Natural killer cell (primary cell): ENCODE measurements at regions not wholly inside any gene's neighbourhood (a gene's known extent, or its start where the extent isn't known, plus 50 kb on each side); places are given as distances from the start of the nearest gene placed in this dataset.

Experiments used
- ATAC-seq, 3 donors: fragments of 150-1000 bp in 2 of 3; fragments of 200-7000 bp in 1 of 3; cut with Tn5 transposase; 1 replicate in 1 of 3; 2 replicates in 2 of 3; pipeline ENCODE4 v1.10.0; 2021; ENCODE audit warnings: mild to moderate bottlenecking in 2 of 3, moderate library complexity in 2 of 3
- DNase-seq, 2 donors: peaks; one replicate each; pipeline versions ENCODE4 v3.0.0 to v3.0.0-alpha.2; 2013 to 2021; ENCODE audit warnings: mixed read lengths in 1 of 2
- H3K27ac ChIP-seq: one replicate; pipeline ENCODE4 v1.5.1; 2013; ENCODE audit warnings: mild to moderate bottlenecking, low read length
- H3K27me3 ChIP-seq: one replicate; pipeline ENCODE4 v1.6.1; 2013; ENCODE audit warnings: low read length; ENCODE audit not compliant: control insufficient read depth, insufficient read depth
- H3K36me3 ChIP-seq: one replicate; pipeline ENCODE4 v1.6.1; 2013; ENCODE audit warnings: low read length; ENCODE audit not compliant: control insufficient read depth, insufficient read depth
- H3K4me1 ChIP-seq: one replicate; pipeline ENCODE4 v1.6.1; 2013; ENCODE audit warnings: low read length; ENCODE audit not compliant: control insufficient read depth, insufficient read depth
- H3K4me3 ChIP-seq: one replicate; pipeline ENCODE4 v1.5.1; 2013; ENCODE audit warnings: low read length
- H3K9me3 ChIP-seq: one replicate; pipeline ENCODE4 v1.6.1; 2013; ENCODE audit warnings: low read length; ENCODE audit not compliant: control insufficient read depth, insufficient read depth
- H3K27ac Mint-ChIP-seq, 2 donors: one replicate each; pipeline ENCODE4 v1.8.0; 2022; ENCODE audit warnings: mild to moderate bottlenecking in 2 of 2, mixed read lengths in 2 of 2, moderate library complexity in 1 of 2
- H3K27me3 Mint-ChIP-seq, 2 donors: one replicate each; pipeline ENCODE4 v1.8.0; 2022; ENCODE audit warnings: low read depth in 2 of 2, mixed read lengths in 2 of 2
- H3K36me3 Mint-ChIP-seq: one replicate; pipeline ENCODE4 v1.8.0; 2022; ENCODE audit warnings: mixed read lengths
- H3K4me1 Mint-ChIP-seq, 2 donors: one replicate each; pipeline ENCODE4 v1.8.0; 2022; ENCODE audit warnings: mixed read lengths in 2 of 2
- H3K4me3 Mint-ChIP-seq: one replicate; pipeline ENCODE4 v1.8.0; 2022; ENCODE audit warnings: mild to moderate bottlenecking, moderate library complexity, mixed read lengths
- H3K9me3 Mint-ChIP-seq, 2 donors: one replicate each; pipeline ENCODE4 v1.8.0; 2022; ENCODE audit warnings: mixed read lengths in 2 of 2
- WGBS: methylation state at CpG from one replicate; pipeline ENCODE4 v1.1.7; 2013; ENCODE audit warnings: missing lambda C conversion rate; ENCODE audit not compliant: insufficient coverage; 5-methylcytosine and 5-hydroxymethylcytosine counted together
- intact Hi-C: fragments of 100-400 bp; cut with micrococcal nuclease; formaldehyde crosslinking; loops from one replicate; pipeline ENCODE4 v1.14.2; 2022
- TF ChIP-seq, protein P1 (sequence below): fragments of 200-600 bp; IDR thresholded peaks from one replicate; pipeline ENCODE4 v1.8.0; 2022; ENCODE audit warnings: antibody characterized with exemption

DNA sequence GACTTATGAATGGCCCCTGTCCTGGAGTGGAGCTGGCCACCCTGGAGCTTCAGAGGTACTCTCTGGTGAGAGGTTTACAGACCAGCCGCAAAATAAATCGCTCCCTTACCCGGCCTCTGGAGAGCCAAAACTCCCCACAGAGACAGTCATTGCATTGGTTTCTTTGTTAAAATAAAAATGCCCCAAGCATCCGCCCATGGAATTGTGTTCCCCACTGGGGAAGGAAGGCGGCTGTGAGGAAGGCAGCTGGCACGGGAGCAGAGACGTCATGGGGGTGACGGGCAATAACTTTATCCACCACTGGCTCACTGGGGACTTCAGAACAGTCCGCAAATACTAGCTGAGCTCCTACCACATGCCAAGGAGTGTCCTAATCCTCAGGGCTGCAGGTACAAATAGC lies 266.2 kb upstream of the FOXF1 start:
- H3K36me3 Mint-ChIP-seq = no peaks in the 10 kb centered on the region
- no peaks in the 10 kb centered on the region for H3K27me3 ChIP-seq
- no peaks in the 10 kb centered on the region for H3K9me3 ChIP-seq
- no peak overlapping the region for H3K4me3 ChIP-seq
- H3K27ac ChIP-seq = no peak overlapping the region
- H3K27me3 Mint-ChIP-seq = peaks cover 27 to 31% of the 10 kb centered on the region in 2 donors
- no peak for DNase-seq
- no peaks in the 10 kb centered on the region for H3K4me1 ChIP-seq
- ATAC-seq = no peak
- 72% methylated on average over 9 of the region's 9 CpGs for WGBS
- no peak overlapping the region for H3K27ac Mint-ChIP-seq
- H3K4me1 Mint-ChIP-seq = no peaks in the 10 kb centered on the region
- TF ChIP-seq, protein P1, sequence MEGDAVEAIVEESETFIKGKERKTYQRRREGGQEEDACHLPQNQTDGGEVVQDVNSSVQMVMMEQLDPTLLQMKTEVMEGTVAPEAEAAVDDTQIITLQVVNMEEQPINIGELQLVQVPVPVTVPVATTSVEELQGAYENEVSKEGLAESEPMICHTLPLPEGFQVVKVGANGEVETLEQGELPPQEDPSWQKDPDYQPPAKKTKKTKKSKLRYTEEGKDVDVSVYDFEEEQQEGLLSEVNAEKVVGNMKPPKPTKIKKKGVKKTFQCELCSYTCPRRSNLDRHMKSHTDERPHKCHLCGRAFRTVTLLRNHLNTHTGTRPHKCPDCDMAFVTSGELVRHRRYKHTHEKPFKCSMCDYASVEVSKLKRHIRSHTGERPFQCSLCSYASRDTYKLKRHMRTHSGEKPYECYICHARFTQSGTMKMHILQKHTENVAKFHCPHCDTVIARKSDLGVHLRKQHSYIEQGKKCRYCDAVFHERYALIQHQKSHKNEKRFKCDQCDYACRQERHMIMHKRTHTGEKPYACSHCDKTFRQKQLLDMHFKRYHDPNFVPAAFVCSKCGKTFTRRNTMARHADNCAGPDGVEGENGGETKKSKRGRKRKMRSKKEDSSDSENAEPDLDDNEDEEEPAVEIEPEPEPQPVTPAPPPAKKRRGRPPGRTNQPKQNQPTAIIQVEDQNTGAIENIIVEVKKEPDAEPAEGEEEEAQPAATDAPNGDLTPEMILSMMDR = no peak
- no peaks in the 10 kb centered on the region for H3K36me3 ChIP-seq
- no peak overlapping the region for H3K4me3 Mint-ChIP-seq
- no peaks in the 10 kb centered on the region for H3K9me3 Mint-ChIP-seq
- intact Hi-C loops = no loop called here

DNA sequence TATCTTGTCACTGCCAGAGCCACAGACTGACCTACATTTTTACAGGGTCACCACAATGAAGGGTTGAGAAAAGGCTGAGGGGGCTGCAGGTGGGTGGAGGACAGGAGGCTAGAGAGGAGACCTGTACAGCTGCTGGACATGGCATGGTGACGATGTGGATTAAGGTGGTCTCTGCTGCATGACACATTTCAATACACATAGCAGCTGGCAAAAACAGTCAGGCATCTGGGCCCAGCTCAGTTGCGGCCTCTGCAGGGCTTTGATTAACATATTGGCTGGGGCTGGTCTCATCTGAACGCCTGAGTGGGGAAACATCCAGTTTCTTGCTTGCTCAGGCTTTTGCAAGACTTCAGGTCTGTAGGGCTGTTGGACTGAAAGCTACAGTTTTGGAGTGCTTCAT lies 265.4 kb upstream of the FOXF1 start:
- Histone ChIP-seq H3K27me3 (no peaks in the 10 kb centered on the region), H3K9me3 (no peaks in the 10 kb centered on the region), H3K27ac (no peak overlapping the region), H3K4me1 (no peaks in the 10 kb centered on the region), H3K36me3 (no peaks in the 10 kb centered on the region), H3K4me3 (no peak overlapping the region)
- no peaks in the 10 kb centered on the region for H3K36me3 Mint-ChIP-seq
- peaks cover 28 to 31% of the 10 kb centered on the region in 2 donors for H3K27me3 Mint-ChIP-seq
- H3K4me3 Mint-ChIP-seq = no peak overlapping the region
- H3K27ac Mint-ChIP-seq = no peak overlapping the region
- 91% methylated on average over 3 of the region's 3 CpGs for WGBS
- ATAC-seq (no peak), DNase-seq (no peak)
- TF ChIP-seq, protein P1 = no peak
- no peaks in the 10 kb centered on the region for H3K9me3 Mint-ChIP-seq
- H3K4me1 Mint-ChIP-seq = no peaks in the 10 kb centered on the region
- intact Hi-C loops = no loop called here

DNA sequence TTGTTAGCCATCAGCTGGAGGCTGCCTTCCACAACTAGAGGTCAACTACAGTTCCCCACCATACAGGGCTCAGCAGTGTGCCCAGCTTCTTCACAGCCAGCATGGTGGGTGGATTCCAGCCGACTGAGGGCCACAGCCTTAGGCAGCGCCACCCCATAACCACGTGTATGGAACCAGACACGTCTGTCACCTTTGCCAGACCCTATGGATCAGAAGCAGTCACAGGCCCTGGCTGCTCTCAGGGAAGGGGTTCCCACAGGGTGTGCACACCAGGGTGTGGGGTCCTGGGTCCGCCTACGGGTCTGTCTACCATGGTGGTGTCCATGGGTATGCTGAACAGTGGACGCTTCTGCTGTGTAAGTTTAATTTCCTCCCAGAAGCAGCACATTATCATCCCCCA lies 265.0 kb upstream of the FOXF1 start:
- WGBS = 95% methylated on average over 6 of the region's 7 CpGs
- Histone ChIP-seq H3K9me3 (no peaks in the 10 kb centered on the region), H3K4me3 (no peak overlapping the region), H3K36me3 (no peaks in the 10 kb centered on the region), H3K27ac (no peak overlapping the region), H3K4me1 (no peaks in the 10 kb centered on the region), H3K27me3 (no peaks in the 10 kb centered on the region)
- no peaks in the 10 kb centered on the region for H3K9me3 Mint-ChIP-seq
- no peaks in the 10 kb centered on the region for H3K36me3 Mint-ChIP-seq
- H3K4me3 Mint-ChIP-seq = no peak overlapping the region
- DNase-seq = no peak
- no peak for ATAC-seq
- H3K27ac Mint-ChIP-seq = no peak overlapping the region
- TF ChIP-seq, protein P1 = no peak
- intact Hi-C loops = no loop called here
- no peaks in the 10 kb centered on the region for H3K4me1 Mint-ChIP-seq
- peaks cover 29 to 30% of the 10 kb centered on the region in 2 donors for H3K27me3 Mint-ChIP-seq

DNA sequence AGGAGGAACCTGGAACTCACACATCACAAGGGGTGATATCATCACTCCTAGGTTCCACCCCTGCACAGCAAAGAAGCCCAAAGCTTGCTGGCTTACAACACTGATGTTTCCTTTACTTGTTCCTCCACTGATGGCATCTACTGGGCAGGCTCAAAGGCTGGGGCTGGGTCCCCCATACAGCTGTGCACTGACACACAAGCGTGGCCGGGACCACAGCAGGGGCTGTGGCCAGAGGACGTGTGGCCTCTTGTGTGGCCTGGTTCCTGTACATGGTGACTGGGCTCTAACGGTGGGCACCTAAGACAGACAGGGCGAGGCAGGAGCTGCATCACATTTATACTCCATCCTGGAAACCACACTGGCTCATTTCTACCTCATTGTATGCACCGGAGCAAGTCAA lies 264.4 kb upstream of the FOXF1 start:
- no peaks in the 10 kb centered on the region for H3K4me1 Mint-ChIP-seq
- no peak for DNase-seq
- no peaks in the 10 kb centered on the region for H3K27me3 ChIP-seq
- 78% methylated on average over 6 of the region's 6 CpGs for WGBS
- peaks cover 23 to 26% of the 10 kb centered on the region in 2 donors for H3K27me3 Mint-ChIP-seq
- H3K4me3 ChIP-seq = no peak overlapping the region
- no peak for ATAC-seq
- intact Hi-C loops = no loop called here
- no peak overlapping the region for H3K27ac ChIP-seq
- no peak overlapping the region for H3K27ac Mint-ChIP-seq
- TF ChIP-seq, protein P1 = no peak
- H3K36me3 Mint-ChIP-seq = no peaks in the 10 kb centered on the region
- H3K36me3 ChIP-seq = no peaks in the 10 kb centered on the region
- H3K4me1 ChIP-seq = no peaks in the 10 kb centered on the region
- H3K9me3 Mint-ChIP-seq = no peaks in the 10 kb centered on the region
- H3K9me3 ChIP-seq = no peaks in the 10 kb centered on the region
- no peak overlapping the region for H3K4me3 Mint-ChIP-seq
